Glutamatergic neuron (in vitro differentiated cells): ENCODE measurements at regions not wholly inside any gene's neighbourhood (a gene's known extent, or its start where the extent isn't known, plus 50 kb on each side); places are given as distances from the start of the nearest gene placed in this dataset.

Experiments used
- DNase-seq: peaks from one replicate; pipeline ENCODE4 v3.0.0; 2022
- H3K27ac Mint-ChIP-seq: one replicate; pipeline ENCODE4 v1.8.0; 2020; ENCODE audit warnings: mild to moderate bottlenecking, mixed read lengths, inconsistent platforms; ENCODE audit not compliant: unreplicated experiment
- H3K27me3 Mint-ChIP-seq: one replicate; pipeline ENCODE4 v1.8.0; 2020; ENCODE audit warnings: mild to moderate bottlenecking, moderate library complexity, mixed read lengths, inconsistent platforms; ENCODE audit not compliant: unreplicated experiment
- H3K36me3 Mint-ChIP-seq: one replicate; pipeline ENCODE4 v1.8.0; 2020; ENCODE audit warnings: mild to moderate bottlenecking, mixed read lengths, inconsistent platforms; ENCODE audit not compliant: unreplicated experiment
- H3K4me1 Mint-ChIP-seq: one replicate; pipeline ENCODE4 v1.8.0; 2020; ENCODE audit warnings: mild to moderate bottlenecking, low read depth, mixed read lengths, inconsistent platforms; ENCODE audit not compliant: unreplicated experiment
- H3K4me3 Mint-ChIP-seq: one replicate; pipeline ENCODE4 v1.8.0; 2020; ENCODE audit warnings: mild to moderate bottlenecking, mixed read lengths, inconsistent platforms; ENCODE audit not compliant: unreplicated experiment
- H3K9me3 Mint-ChIP-seq: one replicate; pipeline ENCODE4 v1.8.0; 2020; ENCODE audit warnings: mild to moderate bottlenecking, moderate library complexity, mixed read lengths, inconsistent platforms; ENCODE audit not compliant: unreplicated experiment
- CTCF ChIP-seq: fragments of 200-600 bp; sonication (generic); IDR thresholded peaks from one replicate; pipeline ENCODE4 v1.5.0; 2021; ENCODE audit not compliant: partially characterized antibody, unreplicated experiment

DNA sequence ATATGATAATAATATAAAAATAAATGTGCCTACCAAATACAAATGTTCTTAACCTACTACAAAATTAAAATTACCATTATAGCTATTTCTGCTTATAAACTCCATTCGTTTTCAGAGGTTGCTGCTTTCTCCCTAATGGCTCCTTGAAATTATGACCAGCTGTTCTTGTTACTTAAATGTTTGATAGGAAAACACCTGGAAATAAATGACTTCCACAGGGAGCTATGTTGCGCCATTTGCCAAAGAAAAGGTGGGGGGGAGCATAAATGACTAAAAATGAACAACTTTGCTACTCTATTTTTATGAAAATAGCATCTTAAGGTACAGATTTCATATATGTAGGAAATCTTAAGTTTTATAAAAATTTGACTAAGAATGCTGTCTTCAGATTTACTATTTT lies 157.5 kb upstream of the MON1B start:
- Mint-ChIP-seq H3K4me3 (no peak overlapping the region), H3K27me3 (no peaks in the 10 kb centered on the region), H3K36me3 (no peaks in the 10 kb centered on the region), H3K27ac (no peak overlapping the region), H3K4me1 (no peaks in the 10 kb centered on the region), H3K9me3 (peaks cover 1% of the 10 kb centered on the region)
- TF ChIP-seq CTCF = no peak
- DNase-seq = no peak

DNA sequence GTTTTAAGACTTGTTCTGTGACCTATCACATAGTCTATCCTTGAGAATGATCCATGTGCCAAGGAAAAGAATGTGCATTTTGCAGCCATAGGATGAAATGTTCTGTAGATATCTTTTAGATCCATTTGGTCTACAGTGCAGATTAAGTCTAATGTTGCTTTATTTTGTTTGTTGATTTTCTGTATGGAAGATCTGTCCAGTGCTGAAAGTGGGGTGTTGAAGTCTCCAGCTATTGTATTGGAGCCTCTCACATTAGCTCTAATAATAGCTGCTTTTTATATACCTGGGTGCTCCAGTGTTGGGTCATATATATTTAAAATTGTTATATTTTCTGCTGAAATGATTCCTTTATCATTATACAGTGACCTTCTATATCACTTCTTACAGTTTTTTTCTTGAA lies 155.6 kb upstream of the MON1B start:
- Mint-ChIP-seq H3K27ac (no peak overlapping the region), H3K9me3 (peaks cover 1% of the 10 kb centered on the region), H3K4me3 (no peak overlapping the region), H3K27me3 (no peaks in the 10 kb centered on the region), H3K36me3 (no peaks in the 10 kb centered on the region), H3K4me1 (no peaks in the 10 kb centered on the region)
- TF ChIP-seq CTCF = no peak
- DNase-seq = no peak

GRCh38 chr16:77037696-77038347 lies 153.2 kb upstream of the MON1B start:
- no peak for TF ChIP-seq CTCF
- no peak overlapping the region for H3K27ac Mint-ChIP-seq
- no peaks in the 10 kb centered on the region for H3K36me3 Mint-ChIP-seq
- no peaks in the 10 kb centered on the region for H3K4me1 Mint-ChIP-seq
- DNase-seq = no peak
- peaks cover 1% of the 10 kb centered on the region for H3K9me3 Mint-ChIP-seq
- H3K27me3 Mint-ChIP-seq = no peaks in the 10 kb centered on the region
- H3K4me3 Mint-ChIP-seq = no peak overlapping the region

- H3K4me1 Mint-ChIP-seq = peaks cover 2% of the 10 kb centered on the region
- H3K36me3 Mint-ChIP-seq = no peaks in the 10 kb centered on the region
- no peak for DNase-seq
- H3K27me3 Mint-ChIP-seq = no peaks in the 10 kb centered on the region
- TF ChIP-seq CTCF = no peak
- H3K27ac Mint-ChIP-seq = no peak overlapping the region
- H3K4me3 Mint-ChIP-seq = no peak overlapping the region
- no peaks in the 10 kb centered on the region for H3K9me3 Mint-ChIP-seq
Observed at GRCh38 chr16:77041468-77041867, 149.5 kb upstream of the MON1B start.

DNA sequence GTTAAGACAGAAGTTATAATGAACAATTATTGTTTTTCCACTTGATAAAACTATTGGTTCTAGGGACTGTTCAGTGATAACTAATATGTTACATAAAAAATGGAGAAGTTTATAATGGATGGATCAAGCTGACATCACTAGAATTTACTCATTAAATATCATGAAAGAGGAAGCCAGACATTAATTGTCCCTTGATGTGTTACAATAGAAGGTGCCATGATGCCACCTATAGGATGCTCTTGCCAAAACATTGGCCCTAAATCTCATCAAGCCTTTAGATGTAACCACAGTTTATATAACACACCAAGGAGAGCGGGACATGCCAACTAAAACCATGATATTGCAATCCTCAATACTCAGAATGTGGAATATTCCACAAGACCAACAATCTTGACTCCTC lies 147.9 kb upstream of the MON1B start:
- H3K4me3 Mint-ChIP-seq = no peak overlapping the region
- peaks cover 5% of the 10 kb centered on the region for H3K9me3 Mint-ChIP-seq
- no peak overlapping the region for H3K27ac Mint-ChIP-seq
- TF ChIP-seq CTCF = peak; percentile 29
- H3K4me1 Mint-ChIP-seq = peaks cover 12% of the 10 kb centered on the region
- H3K36me3 Mint-ChIP-seq = no peaks in the 10 kb centered on the region
- DNase-seq = no peak
- H3K27me3 Mint-ChIP-seq = peaks cover 3% of the 10 kb centered on the region
